Activated CD4-positive, alpha-beta memory T cell treated with anti-CD3 and anti-CD28 coated beads for 36 hours (primary cell): ENCODE measurements at regions not wholly inside any gene's neighbourhood (a gene's known extent, or its start where the extent isn't known, plus 50 kb on each side); places are given as distances from the start of the nearest gene placed in this dataset.
"Not testable (repeated sequence)": the region's sequence is repeated elsewhere in the genome, so short reads cannot be mapped to it uniquely, and the experiment has no call there.

Experiments used
- CTCF ChIA-PET: fragments of 350-600 bp; sonication (Branson Sonifier 250); formaldehyde crosslinking; loops from one replicate; lab custom pipeline; 2021; ENCODE audit warnings: antibody characterized with exemption, inconsistent platforms; lab: Charles Lee
- POLR2A ChIA-PET: fragments of 350-600 bp; sonication (Branson Sonifier 250); formaldehyde crosslinking; loops from one replicate; lab custom pipeline; 2021; ENCODE audit warnings: antibody characterized with exemption; lab: Charles Lee
- DNase-seq: peaks from one replicate; pipeline ENCODE4 v3.0.0-alpha.2; 2020
- H3K27ac Mint-ChIP-seq: one replicate; pipeline ENCODE4 v1.8.0; 2021; ENCODE audit warnings: mixed read lengths
- H3K27me3 Mint-ChIP-seq: one replicate; pipeline ENCODE4 v1.8.0; 2021; ENCODE audit warnings: mixed read lengths
- H3K36me3 Mint-ChIP-seq: one replicate; pipeline ENCODE4 v1.8.0; 2021; ENCODE audit warnings: mixed read lengths
- H3K4me1 Mint-ChIP-seq: one replicate; pipeline ENCODE4 v1.8.0; 2021; ENCODE audit warnings: low read depth, mixed read lengths
- H3K4me3 Mint-ChIP-seq: one replicate; pipeline ENCODE4 v1.8.0; 2021; ENCODE audit warnings: mild to moderate bottlenecking, mixed read lengths
- H3K9me3 Mint-ChIP-seq: one replicate; pipeline ENCODE4 v1.8.0; 2021; ENCODE audit warnings: mixed read lengths
- intact Hi-C: fragments of 100-400 bp; cut with micrococcal nuclease; formaldehyde crosslinking; loops from one replicate; pipeline ENCODE4 v1.15.1; 2023

DNA sequence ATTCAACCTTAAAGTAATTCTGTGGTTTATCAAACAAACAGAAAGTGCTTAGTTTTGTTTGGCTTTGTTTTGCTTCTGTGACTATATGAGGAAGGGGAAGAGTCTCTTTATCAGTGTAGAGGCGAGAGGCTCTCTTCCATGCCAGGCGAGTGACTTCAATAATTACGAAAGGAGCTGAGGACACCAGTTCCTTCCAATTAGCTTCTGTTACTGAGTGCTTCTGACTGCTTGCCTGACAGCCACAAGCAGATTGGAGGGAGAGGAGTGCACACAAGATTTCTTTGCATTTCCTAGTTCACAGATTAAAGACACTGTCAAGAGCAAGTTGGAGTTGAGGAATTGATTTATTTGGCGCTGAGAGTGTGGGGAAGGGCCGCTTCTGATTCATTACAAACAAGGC is 1484.5 kb upstream of the TENM4 start:
- H3K9me3 Mint-ChIP-seq, result peaks cover 26% of the 10 kb centered on the region
- H3K27me3 Mint-ChIP-seq, result no peaks in the 10 kb centered on the region
- POLR2A ChIA-PET, result no interaction called here
- intact Hi-C loops, result no loop called here
- no peaks in the 10 kb centered on the region for H3K36me3 Mint-ChIP-seq
- no peaks in the 10 kb centered on the region for H3K4me1 Mint-ChIP-seq
- CTCF ChIA-PET, result no interaction called here
- no peak overlapping the region for H3K27ac Mint-ChIP-seq
- DNase-seq, result no peak
- no peak overlapping the region for H3K4me3 Mint-ChIP-seq

GRCh38 chr11:80921310-80921709 is 1480.5 kb upstream of the TENM4 start:
- H3K4me1 Mint-ChIP-seq, H3K27me3 Mint-ChIP-seq, POLR2A ChIA-PET, H3K4me3 Mint-ChIP-seq, CTCF ChIA-PET, intact Hi-C loops, H3K27ac Mint-ChIP-seq, H3K36me3 Mint-ChIP-seq, DNase-seq: not testable (repeated sequence)
- H3K9me3 Mint-ChIP-seq, result peaks cover 21% of the 10 kb centered on the region

DNA sequence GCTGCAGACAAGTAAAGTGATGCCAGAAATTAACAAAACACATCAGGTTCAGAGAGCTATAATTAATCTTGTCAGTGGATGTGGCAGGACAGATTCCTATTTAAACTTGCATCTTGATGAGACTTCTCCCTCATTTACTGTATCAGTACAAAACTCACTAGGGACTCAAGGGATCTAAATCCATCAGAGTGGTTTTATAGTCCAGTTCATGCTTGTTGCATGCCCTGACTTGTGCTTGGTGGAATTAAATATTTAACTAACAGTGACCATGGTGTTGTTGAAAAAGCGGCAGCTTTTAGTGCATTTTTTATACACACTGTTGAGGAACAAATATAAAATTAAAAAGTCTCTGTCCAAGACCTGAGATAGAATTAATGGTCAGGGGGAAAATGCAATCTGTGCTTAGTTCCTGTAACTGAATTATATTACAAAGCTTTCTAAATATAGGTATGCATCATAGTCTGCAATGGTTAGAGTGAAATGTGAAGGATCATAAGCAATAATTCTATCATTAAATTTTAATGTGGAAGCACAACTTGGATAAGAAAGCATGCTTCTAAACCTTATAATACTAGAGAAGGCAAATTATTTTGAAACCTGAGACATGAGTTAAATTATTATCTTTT is 1475.5 kb upstream of the TENM4 start:
- no peaks in the 10 kb centered on the region for H3K36me3 Mint-ChIP-seq
- POLR2A ChIA-PET, result no interaction called here
- no peak for DNase-seq
- CTCF ChIA-PET, result no interaction called here
- H3K4me1 Mint-ChIP-seq, result no peaks in the 10 kb centered on the region
- intact Hi-C loops, result no loop called here
- H3K27me3 Mint-ChIP-seq, result no peaks in the 10 kb centered on the region
- H3K27ac Mint-ChIP-seq, result no peak overlapping the region
- H3K9me3 Mint-ChIP-seq, result peaks cover 2% of the 10 kb centered on the region
- no peak overlapping the region for H3K4me3 Mint-ChIP-seq

DNA sequence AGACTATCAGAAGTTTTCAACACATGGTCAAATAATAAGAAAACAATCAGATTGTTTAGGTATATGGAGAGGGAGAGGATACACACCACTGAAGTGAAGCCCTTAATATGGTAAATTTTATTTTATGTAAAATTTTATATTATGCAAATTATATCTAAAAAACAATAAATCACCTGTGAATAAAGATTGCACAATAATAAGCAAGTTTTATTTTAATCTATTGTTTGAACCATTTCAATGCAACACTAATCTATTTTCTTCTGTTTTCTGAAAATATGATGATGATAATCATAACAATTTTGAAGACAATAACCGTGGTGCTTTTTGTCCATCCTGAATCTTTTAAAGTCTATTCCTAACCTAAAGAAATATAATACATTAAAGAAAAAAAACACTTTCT is 1473.5 kb upstream of the TENM4 start:
- no peak overlapping the region for H3K4me3 Mint-ChIP-seq
- no peak for DNase-seq
- no peaks in the 10 kb centered on the region for H3K27me3 Mint-ChIP-seq
- intact Hi-C loops, result no loop called here
- H3K4me1 Mint-ChIP-seq, result no peaks in the 10 kb centered on the region
- ChIA-PET CTCF (no interaction called here), POLR2A (no interaction called here)
- no peaks in the 10 kb centered on the region for H3K36me3 Mint-ChIP-seq
- no peak overlapping the region for H3K27ac Mint-ChIP-seq
- peaks cover 2% of the 10 kb centered on the region for H3K9me3 Mint-ChIP-seq

- Mint-ChIP-seq H3K4me1 (no peaks in the 10 kb centered on the region), H3K9me3 (peaks cover 13% of the 10 kb centered on the region), H3K27me3 (no peaks in the 10 kb centered on the region), H3K27ac (no peak overlapping the region), H3K36me3 (no peaks in the 10 kb centered on the region), H3K4me3 (no peak overlapping the region)
- DNase-seq, result no peak
- intact Hi-C loops, result no loop called here
- POLR2A ChIA-PET, result no interaction called here
- CTCF ChIA-PET, result no interaction called here
Observed at GRCh38 chr11:80911666-80912065, 1470.8 kb upstream of the TENM4 start.

DNA sequence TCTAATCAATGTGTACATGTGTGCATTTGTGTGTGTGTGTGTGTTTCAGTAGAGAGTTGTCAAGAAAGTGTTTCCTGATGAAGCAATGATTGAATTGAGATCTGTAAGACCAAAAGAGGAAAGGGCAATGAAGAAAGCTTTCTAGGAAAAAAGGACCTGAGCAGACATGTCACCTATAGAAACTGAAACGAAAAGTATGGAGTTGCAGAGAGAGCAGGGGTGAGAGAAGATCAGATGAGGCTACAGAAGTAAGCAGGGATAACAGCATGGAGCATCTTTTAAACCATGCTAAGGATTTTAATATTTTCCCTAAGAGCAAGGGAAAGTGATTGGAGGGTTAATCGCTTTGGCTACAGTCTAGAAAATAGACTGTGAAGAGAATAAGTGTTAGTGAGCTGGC is 1459.4 kb upstream of the TENM4 start:
- Mint-ChIP-seq H3K36me3 (no peaks in the 10 kb centered on the region), H3K4me1 (no peaks in the 10 kb centered on the region), H3K4me3 (no peak overlapping the region), H3K27me3 (no peaks in the 10 kb centered on the region), H3K9me3 (peaks cover 25% of the 10 kb centered on the region), H3K27ac (no peak overlapping the region)
- intact Hi-C loops, result no loop called here
- ChIA-PET POLR2A (no interaction called here), CTCF (no interaction called here)
- DNase-seq, result no peak

- intact Hi-C loops, result no loop called here
- no peak for DNase-seq
- ChIA-PET POLR2A (no interaction called here), CTCF (no interaction called here)
- Mint-ChIP-seq H3K4me3 (no peak overlapping the region), H3K27ac (no peak overlapping the region), H3K27me3 (no peaks in the 10 kb centered on the region), H3K9me3 (peaks cover 25% of the 10 kb centered on the region), H3K4me1 (no peaks in the 10 kb centered on the region), H3K36me3 (no peaks in the 10 kb centered on the region)
Observed at GRCh38 chr11:80899381-80899780, 1458.6 kb upstream of the TENM4 start.

GRCh38 chr11:80898910-80899309 is 1458.1 kb upstream of the TENM4 start:
- ChIA-PET POLR2A (no interaction called here), CTCF (no interaction called here)
- Mint-ChIP-seq H3K9me3 (peaks cover 23% of the 10 kb centered on the region), H3K27me3 (no peaks in the 10 kb centered on the region), H3K4me3 (no peak overlapping the region), H3K4me1 (no peaks in the 10 kb centered on the region), H3K36me3 (no peaks in the 10 kb centered on the region), H3K27ac (no peak overlapping the region)
- intact Hi-C loops, result no loop called here
- no peak for DNase-seq

DNA sequence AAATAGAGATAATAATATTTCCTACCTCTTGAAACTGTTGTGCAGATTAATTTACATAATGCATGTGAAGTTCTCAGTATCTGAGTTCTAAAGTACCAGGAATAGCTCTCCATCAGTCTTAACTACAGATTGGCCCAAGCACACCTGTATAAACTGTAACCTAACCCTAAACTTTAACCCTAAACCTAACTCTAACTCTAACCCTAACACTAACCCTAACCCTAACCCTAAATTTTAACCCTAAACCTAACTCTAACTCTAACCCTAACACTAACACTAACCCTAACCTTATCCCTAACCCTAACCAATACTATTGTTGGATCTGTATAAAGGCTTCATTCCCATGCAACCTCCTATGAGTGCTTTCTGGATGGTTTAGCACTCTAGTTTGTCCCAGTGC is 1445.9 kb upstream of the TENM4 start:
- Mint-ChIP-seq H3K4me3 (no peak overlapping the region), H3K4me1 (no peaks in the 10 kb centered on the region)
- CTCF ChIA-PET, result no interaction called here

DNA sequence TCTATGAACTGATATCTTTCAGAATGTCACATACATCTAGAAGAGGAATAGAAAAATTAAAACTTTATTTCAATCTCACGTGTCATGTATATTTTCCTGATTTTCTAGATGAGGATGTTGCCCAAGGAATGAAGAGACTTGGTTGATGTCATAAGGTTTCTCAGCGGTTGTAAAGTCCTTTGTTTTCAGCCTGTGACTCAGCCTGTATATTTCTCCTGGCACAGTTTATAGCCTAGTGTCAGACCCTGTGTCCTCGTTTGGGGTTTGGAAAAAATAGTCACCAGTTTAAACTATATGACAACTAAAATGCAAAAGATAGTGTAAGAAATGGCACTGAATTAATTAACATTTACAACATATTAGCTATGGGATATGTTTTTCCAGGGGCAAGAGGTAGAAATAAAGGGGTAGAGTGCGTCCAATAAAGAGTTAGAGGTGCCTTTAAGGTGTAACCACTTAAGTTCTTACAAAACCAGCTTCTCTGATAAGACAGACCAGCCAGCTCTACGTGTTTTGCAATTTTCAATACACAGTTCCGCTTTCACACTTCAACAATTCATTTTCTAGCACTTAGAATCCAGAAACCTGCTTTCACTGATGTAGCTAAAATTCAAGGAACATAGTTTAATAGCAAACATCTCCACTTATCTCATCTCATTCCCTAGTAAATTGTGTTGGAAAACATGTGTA is 1432.6 kb upstream of the TENM4 start:
- Mint-ChIP-seq H3K9me3 (peaks cover 23% of the 10 kb centered on the region), H3K27me3 (no peaks in the 10 kb centered on the region), H3K4me3 (no peak overlapping the region), H3K36me3 (no peaks in the 10 kb centered on the region), H3K4me1 (no peaks in the 10 kb centered on the region), H3K27ac (no peak overlapping the region)
- ChIA-PET POLR2A (no interaction called here), CTCF (no interaction called here)
- no peak for DNase-seq
- intact Hi-C loops, result no loop called here

More for the DNA sequence above, 1445.9 kb upstream of the TENM4 start:
- POLR2A ChIA-PET, result no interaction called here
- Mint-ChIP-seq H3K9me3 (peaks cover 15% of the 10 kb centered on the region), H3K27ac (no peak overlapping the region), H3K36me3 (no peaks in the 10 kb centered on the region), H3K27me3 (no peaks in the 10 kb centered on the region)
- DNase-seq, result no peak
- intact Hi-C loops, result no loop called here

DNA sequence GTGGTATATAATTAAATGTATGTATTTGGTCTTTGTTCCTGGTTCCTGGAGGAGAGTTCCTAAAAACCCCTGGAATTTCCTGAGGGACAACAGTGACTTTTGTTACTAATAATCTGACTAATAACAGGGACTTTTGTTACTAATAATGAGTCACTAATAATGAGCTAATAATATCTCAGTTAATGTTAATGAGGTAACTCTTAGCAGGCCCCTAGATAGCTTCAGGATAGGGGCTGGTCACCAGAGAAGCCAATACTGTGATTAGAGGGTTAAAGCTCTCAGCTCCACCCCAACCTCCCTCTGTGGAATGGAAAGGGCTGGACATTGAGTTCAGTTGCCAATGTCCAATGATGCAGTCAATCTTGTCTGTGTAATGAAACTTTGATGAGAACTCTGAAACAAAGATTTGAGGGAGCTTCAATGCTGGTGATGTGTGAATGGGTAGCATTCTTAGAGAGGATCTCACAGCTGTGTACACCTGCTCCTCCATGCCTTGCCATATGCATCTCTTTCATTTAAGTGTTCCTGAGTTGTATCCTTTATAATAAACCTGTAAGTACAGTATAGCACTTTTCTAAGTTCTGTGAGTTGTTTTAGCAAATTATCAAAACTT is 1431.4 kb upstream of the TENM4 start:
- no peaks in the 10 kb centered on the region for H3K4me1 Mint-ChIP-seq
- CTCF ChIA-PET, result no interaction called here

GRCh38 chr11:80868831-80869230 is 1428.0 kb upstream of the TENM4 start:
- intact Hi-C loops, result no loop called here
- Mint-ChIP-seq H3K4me1 (no peaks in the 10 kb centered on the region), H3K4me3 (no peak overlapping the region), H3K27ac (no peak overlapping the region), H3K27me3 (no peaks in the 10 kb centered on the region), H3K9me3 (peaks cover 21% of the 10 kb centered on the region), H3K36me3 (no peaks in the 10 kb centered on the region)
- ChIA-PET CTCF (no interaction called here), POLR2A (no interaction called here)
- no peak for DNase-seq

More for the DNA sequence above, 1431.4 kb upstream of the TENM4 start:
- no peak for DNase-seq
- H3K36me3 Mint-ChIP-seq, result no peaks in the 10 kb centered on the region
- POLR2A ChIA-PET, result no interaction called here
- H3K27me3 Mint-ChIP-seq, result no peaks in the 10 kb centered on the region
- no peak overlapping the region for H3K27ac Mint-ChIP-seq
- peaks cover 26% of the 10 kb centered on the region for H3K9me3 Mint-ChIP-seq
- no peak overlapping the region for H3K4me3 Mint-ChIP-seq
- intact Hi-C loops, result no loop called here

- Mint-ChIP-seq H3K27me3 (no peaks in the 10 kb centered on the region), H3K4me1 (no peaks in the 10 kb centered on the region), H3K27ac (no peak overlapping the region), H3K9me3 (peaks cover 16% of the 10 kb centered on the region), H3K4me3 (no peak overlapping the region), H3K36me3 (no peaks in the 10 kb centered on the region)
- DNase-seq, result no peak
- ChIA-PET CTCF (no interaction called here), POLR2A (no interaction called here)
- intact Hi-C loops, result no loop called here
Observed at GRCh38 chr11:80862011-80862410, 1421.2 kb upstream of the TENM4 start.
